ENCODE measurements at regions not wholly inside any gene's neighbourhood (a gene's known extent, or its start where the extent isn't known, plus 50 kb on each side); places are given as distances from the start of the nearest gene placed in this dataset.

DNA sequence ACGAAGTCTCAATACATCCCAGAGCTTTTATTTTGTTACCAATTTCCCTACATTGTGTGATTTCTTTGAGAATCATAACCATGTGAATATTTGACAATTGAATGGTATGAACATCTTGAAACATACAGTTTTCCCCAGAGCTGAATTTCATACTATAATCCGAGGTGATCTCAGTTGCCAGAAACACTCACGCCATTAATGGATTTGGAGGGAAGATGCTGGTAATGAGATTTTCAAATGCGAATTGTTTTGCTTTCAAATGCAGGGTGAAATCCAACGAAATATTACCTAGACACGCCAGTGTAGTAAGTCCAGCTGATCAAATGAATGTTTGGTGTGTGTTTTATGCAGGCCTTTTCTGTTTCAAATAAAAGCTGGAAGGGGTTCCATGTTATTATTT is 277.8 kb upstream of the CDH5 start:
- TF ChIP-seq POLR2AphosphoS5 (IDR thresholded peaks at IDR 0.05; ENCODE audit: low read depth, low read length) = no peak
- TF ChIP-seq, protein P1, sequence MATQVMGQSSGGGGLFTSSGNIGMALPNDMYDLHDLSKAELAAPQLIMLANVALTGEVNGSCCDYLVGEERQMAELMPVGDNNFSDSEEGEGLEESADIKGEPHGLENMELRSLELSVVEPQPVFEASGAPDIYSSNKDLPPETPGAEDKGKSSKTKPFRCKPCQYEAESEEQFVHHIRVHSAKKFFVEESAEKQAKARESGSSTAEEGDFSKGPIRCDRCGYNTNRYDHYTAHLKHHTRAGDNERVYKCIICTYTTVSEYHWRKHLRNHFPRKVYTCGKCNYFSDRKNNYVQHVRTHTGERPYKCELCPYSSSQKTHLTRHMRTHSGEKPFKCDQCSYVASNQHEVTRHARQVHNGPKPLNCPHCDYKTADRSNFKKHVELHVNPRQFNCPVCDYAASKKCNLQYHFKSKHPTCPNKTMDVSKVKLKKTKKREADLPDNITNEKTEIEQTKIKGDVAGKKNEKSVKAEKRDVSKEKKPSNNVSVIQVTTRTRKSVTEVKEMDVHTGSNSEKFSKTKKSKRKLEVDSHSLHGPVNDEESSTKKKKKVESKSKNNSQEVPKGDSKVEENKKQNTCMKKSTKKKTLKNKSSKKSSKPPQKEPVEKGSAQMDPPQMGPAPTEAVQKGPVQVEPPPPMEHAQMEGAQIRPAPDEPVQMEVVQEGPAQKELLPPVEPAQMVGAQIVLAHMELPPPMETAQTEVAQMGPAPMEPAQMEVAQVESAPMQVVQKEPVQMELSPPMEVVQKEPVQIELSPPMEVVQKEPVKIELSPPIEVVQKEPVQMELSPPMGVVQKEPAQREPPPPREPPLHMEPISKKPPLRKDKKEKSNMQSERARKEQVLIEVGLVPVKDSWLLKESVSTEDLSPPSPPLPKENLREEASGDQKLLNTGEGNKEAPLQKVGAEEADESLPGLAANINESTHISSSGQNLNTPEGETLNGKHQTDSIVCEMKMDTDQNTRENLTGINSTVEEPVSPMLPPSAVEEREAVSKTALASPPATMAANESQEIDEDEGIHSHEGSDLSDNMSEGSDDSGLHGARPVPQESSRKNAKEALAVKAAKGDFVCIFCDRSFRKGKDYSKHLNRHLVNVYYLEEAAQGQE (IDR thresholded peaks at IDR 0.05; ENCODE audit: low read depth) = no peak
- TF ChIP-seq, protein P2, sequence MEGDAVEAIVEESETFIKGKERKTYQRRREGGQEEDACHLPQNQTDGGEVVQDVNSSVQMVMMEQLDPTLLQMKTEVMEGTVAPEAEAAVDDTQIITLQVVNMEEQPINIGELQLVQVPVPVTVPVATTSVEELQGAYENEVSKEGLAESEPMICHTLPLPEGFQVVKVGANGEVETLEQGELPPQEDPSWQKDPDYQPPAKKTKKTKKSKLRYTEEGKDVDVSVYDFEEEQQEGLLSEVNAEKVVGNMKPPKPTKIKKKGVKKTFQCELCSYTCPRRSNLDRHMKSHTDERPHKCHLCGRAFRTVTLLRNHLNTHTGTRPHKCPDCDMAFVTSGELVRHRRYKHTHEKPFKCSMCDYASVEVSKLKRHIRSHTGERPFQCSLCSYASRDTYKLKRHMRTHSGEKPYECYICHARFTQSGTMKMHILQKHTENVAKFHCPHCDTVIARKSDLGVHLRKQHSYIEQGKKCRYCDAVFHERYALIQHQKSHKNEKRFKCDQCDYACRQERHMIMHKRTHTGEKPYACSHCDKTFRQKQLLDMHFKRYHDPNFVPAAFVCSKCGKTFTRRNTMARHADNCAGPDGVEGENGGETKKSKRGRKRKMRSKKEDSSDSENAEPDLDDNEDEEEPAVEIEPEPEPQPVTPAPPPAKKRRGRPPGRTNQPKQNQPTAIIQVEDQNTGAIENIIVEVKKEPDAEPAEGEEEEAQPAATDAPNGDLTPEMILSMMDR (IDR thresholded peaks at IDR 0.05 in 2 of 3, conservative IDR thresholded peaks at IDR 0.05 in 1 of 3; ENCODE audit: borderline replicate concordance in 1 of 3, insufficient read depth in 1 of 3, low read depth in 2 of 3, low read length in 2 of 3) = no peak
- TF ChIP-seq POLR2A (IDR thresholded peaks at IDR 0.05; ENCODE audit: borderline replicate concordance, extremely low read depth, insufficient read depth, insufficient read length) = no peak
- no peak for TF ChIP-seq CEBPB (IDR thresholded peaks at IDR 0.05; ENCODE audit: low read depth)
- no peak for TF ChIP-seq EZH2phosphoT487 (IDR thresholded peaks at IDR 0.05; ENCODE audit: borderline replicate concordance)
